ENCODE measurements at regions not wholly inside any gene's neighbourhood (a gene's known extent, or its start where the extent isn't known, plus 50 kb on each side); places are given as distances from the start of the nearest gene placed in this dataset.

GRCh38 chr5:106595864-106596263, 1074.9 kb downstream of the EFNA5 start:
- Histone ChIP-seq H3K4me1 (ENCODE audit: control insufficient read depth in 1 of 2, insufficient read depth in 2 of 2, low read length in 2 of 2) (no peaks in the 10 kb centered on the region), H3K79me2 (ENCODE audit: insufficient read depth, low read length) (no peaks in the 10 kb centered on the region), H3K9me2 (ENCODE audit: insufficient read depth) (no peaks in the 10 kb centered on the region), H4K20me1 (ENCODE audit: insufficient read depth) (no peaks in the 10 kb centered on the region), H3K4me3 (replicated peaks in 1 of 2; ENCODE audit: low read depth in 1 of 2, low read length in 2 of 2) (no peak overlapping the region), H3K9me3 (ENCODE audit: control insufficient read depth in 1 of 2, insufficient read depth in 1 of 2, low read depth in 1 of 2, low read length in 2 of 2) (no peaks in the 10 kb centered on the region), H3K9ac (ENCODE audit: low read length) (no peak overlapping the region), H3K36me3 (ENCODE audit: control insufficient read depth in 1 of 2, insufficient read depth in 2 of 2, low read length in 2 of 2) (no peaks in the 10 kb centered on the region), H3K4me2 (ENCODE audit: low read length) (no peak overlapping the region), H3K27me3 (ENCODE audit: insufficient read depth, low read length) (no peaks in the 10 kb centered on the region), H3K27ac (ENCODE audit: low read depth, low read length) (no peak overlapping the region), H2AFZ (ENCODE audit: low read depth, low read length, poor library complexity, severe bottlenecking) (no peak overlapping the region)
- POLR2A ChIA-PET = no interaction called here
- ATAC-seq = no peak
- BruUV-seq (replicated peaks) = no TSS peak
- CTCF ChIA-PET = no interaction called here
- DNase-seq (ENCODE audit: low read depth, low spot score) = no peak
- TF ChIP-seq EZH2 (IDR thresholded peaks at IDR 0.05) = no peak
- no peak for TF ChIP-seq SIN3A (IDR thresholded peaks at IDR 0.05; ENCODE audit: low read depth)
- no peak for TF ChIP-seq EGR1 (IDR thresholded peaks at IDR 0.05; ENCODE audit: low read depth)
- TF ChIP-seq POLR2A (IDR thresholded peaks at IDR 0.05; ENCODE audit: borderline replicate concordance, extremely low read depth, insufficient read depth, insufficient read length) = no peak
- RAD21 ChIA-PET (ENCODE audit: low non-redundant PET in 1 of 2, low total read pairs in 2 of 2, uncharacterized antibody in 2 of 2, unreplicated experiment in 2 of 2) = no interaction called here
- intact Hi-C loops (cut with micrococcal nuclease) = no loop called here

GRCh38 chr5:106584268-106584667, 1086.5 kb downstream of the EFNA5 start:
- RAD21 ChIA-PET (ENCODE audit: low non-redundant PET in 1 of 2, low total read pairs in 2 of 2, uncharacterized antibody in 2 of 2, unreplicated experiment in 2 of 2) = no interaction called here
- ATAC-seq (no peak), DNase-seq (ENCODE audit: low read depth, low spot score) (no peak)
- Histone ChIP-seq H3K9me3 (ENCODE audit: control insufficient read depth in 1 of 2, insufficient read depth in 1 of 2, low read depth in 1 of 2, low read length in 2 of 2) (no peaks in the 10 kb centered on the region), H3K4me2 (ENCODE audit: low read length) (no peak overlapping the region), H3K4me1 (ENCODE audit: control insufficient read depth in 1 of 2, insufficient read depth in 2 of 2, low read length in 2 of 2) (no peaks in the 10 kb centered on the region), H3K9ac (ENCODE audit: low read length) (no peak overlapping the region), H3K79me2 (ENCODE audit: insufficient read depth, low read length) (no peaks in the 10 kb centered on the region), H3K27ac (ENCODE audit: low read depth, low read length) (no peak overlapping the region), H3K27me3 (ENCODE audit: insufficient read depth, low read length) (no peaks in the 10 kb centered on the region), H4K20me1 (ENCODE audit: insufficient read depth) (no peaks in the 10 kb centered on the region), H2AFZ (ENCODE audit: low read depth, low read length, poor library complexity, severe bottlenecking) (no peak overlapping the region), H3K4me3 (replicated peaks in 1 of 2; ENCODE audit: low read depth in 1 of 2, low read length in 2 of 2) (no peak overlapping the region), H3K9me2 (ENCODE audit: insufficient read depth) (no peaks in the 10 kb centered on the region), H3K36me3 (ENCODE audit: control insufficient read depth in 1 of 2, insufficient read depth in 2 of 2, low read length in 2 of 2) (no peaks in the 10 kb centered on the region)
- TF ChIP-seq REST (IDR thresholded peaks at IDR 0.05; ENCODE audit: low read depth) (no peak), EZH2phosphoT487 (IDR thresholded peaks at IDR 0.05; ENCODE audit: borderline replicate concordance) (no peak), ZFX (IDR thresholded peaks at IDR 0.05) (no peak), SIN3A (IDR thresholded peaks at IDR 0.05; ENCODE audit: low read depth) (no peak), EGR1 (IDR thresholded peaks at IDR 0.05; ENCODE audit: low read depth) (no peak), RAD21 (IDR thresholded peaks at IDR 0.05; ENCODE audit: low read depth) (no peak), CEBPB (IDR thresholded peaks at IDR 0.05; ENCODE audit: low read depth) (no peak), ATF3 (IDR thresholded peaks at IDR 0.05) (no peak), POLR2AphosphoS5 (IDR thresholded peaks at IDR 0.05; ENCODE audit: low read depth, low read length) (no peak)
- intact Hi-C loops (cut with micrococcal nuclease) = no loop called here
- CTCF ChIA-PET = no interaction called here
- no TSS peak for BruUV-seq (replicated peaks)
- POLR2A ChIA-PET = no interaction called here

All from HCT116 (cell line).